Osteoblast (primary cell): ENCODE measurements at regions not wholly inside any gene's neighbourhood (a gene's known extent, or its start where the extent isn't known, plus 50 kb on each side); places are given as distances from the start of the nearest gene placed in this dataset. TPM values are rescaled to one million over a fixed set of nuclear protein-coding genes. Genes with fewer than 3 reads are reported as not detected.
"Not testable (repeated sequence)": the region's sequence is repeated elsewhere in the genome, so short reads cannot be mapped to it uniquely, and the experiment has no call there.

Experiments used
- DNase-seq: peaks from one replicate; pipeline ENCODE4 v3.0.0; 2011; ENCODE audit warnings: low spot score, mixed read lengths; ENCODE audit not compliant: insufficient read length; ENCODE audit errors: missing footprints
- H2AFZ ChIP-seq: 2 replicates; pipeline ENCODE4 v1.6.0; 2011; ENCODE audit warnings: mild to moderate bottlenecking, low read length
- H3K27ac ChIP-seq: 2 replicates; pipeline ENCODE4 v1.5.1; 2011; ENCODE audit warnings: mild to moderate bottlenecking, low read depth, low read length, moderate library complexity
- H3K27me3 ChIP-seq: 2 replicates; pipeline ENCODE4 v1.6.0; 2012; ENCODE audit warnings: mild to moderate bottlenecking, control low read depth, inconsistent platforms, low read length, moderate library complexity; ENCODE audit not compliant: insufficient read depth
- H3K36me3 ChIP-seq: 2 replicates; pipeline ENCODE4 v1.5.1; 2011; ENCODE audit warnings: mild to moderate bottlenecking, low read length, control low read depth, moderate library complexity; ENCODE audit not compliant: insufficient read depth
- H3K4me1 ChIP-seq: 2 replicates; pipeline ENCODE4 v1.5.1; 2011; ENCODE audit warnings: mild to moderate bottlenecking, low read length, control low read depth, moderate library complexity; ENCODE audit not compliant: insufficient read depth
- H3K4me2 ChIP-seq: 2 replicates; pipeline ENCODE4 v1.6.0; 2011; ENCODE audit warnings: mild to moderate bottlenecking, low read length; ENCODE audit not compliant: insufficient read depth
- H3K4me3 ChIP-seq: fragments of 200-600 bp; sonication (generic); 3 replicates; pipeline ENCODE4 v1.5.1; 2012; ENCODE audit warnings: mild to moderate bottlenecking, low read length, inconsistent platforms; ENCODE audit not compliant: insufficient read depth
- H3K79me2 ChIP-seq: 2 replicates; pipeline ENCODE4 v1.6.0; 2012; ENCODE audit warnings: mild to moderate bottlenecking, low read length, control low read depth, inconsistent platforms; ENCODE audit not compliant: insufficient read depth
- H3K9me3 ChIP-seq: 2 replicates; pipeline ENCODE4 v1.5.1; 2011; ENCODE audit warnings: low read depth, low read length, control low read depth
- H4K20me1 ChIP-seq: 2 replicates; pipeline ENCODE4 v1.6.0; 2012; ENCODE audit warnings: mild to moderate bottlenecking, low read length, control low read depth; ENCODE audit not compliant: insufficient read depth
- small RNA-seq: library from RNA; depleted of rRNA; stranded (forward); fragments of <200 nt; gene quantifications from one replicate; pipeline ENCODE3, GENCODE V24; 2012
- TF ChIP-seq, protein P1 (sequence below): IDR thresholded peaks from 2 replicates; pipeline ENCODE4 v1.5.1; 2011; ENCODE audit warnings: mild to moderate bottlenecking, low read depth, low read length, moderate library complexity; ENCODE audit errors: extremely low read depth

DNA sequence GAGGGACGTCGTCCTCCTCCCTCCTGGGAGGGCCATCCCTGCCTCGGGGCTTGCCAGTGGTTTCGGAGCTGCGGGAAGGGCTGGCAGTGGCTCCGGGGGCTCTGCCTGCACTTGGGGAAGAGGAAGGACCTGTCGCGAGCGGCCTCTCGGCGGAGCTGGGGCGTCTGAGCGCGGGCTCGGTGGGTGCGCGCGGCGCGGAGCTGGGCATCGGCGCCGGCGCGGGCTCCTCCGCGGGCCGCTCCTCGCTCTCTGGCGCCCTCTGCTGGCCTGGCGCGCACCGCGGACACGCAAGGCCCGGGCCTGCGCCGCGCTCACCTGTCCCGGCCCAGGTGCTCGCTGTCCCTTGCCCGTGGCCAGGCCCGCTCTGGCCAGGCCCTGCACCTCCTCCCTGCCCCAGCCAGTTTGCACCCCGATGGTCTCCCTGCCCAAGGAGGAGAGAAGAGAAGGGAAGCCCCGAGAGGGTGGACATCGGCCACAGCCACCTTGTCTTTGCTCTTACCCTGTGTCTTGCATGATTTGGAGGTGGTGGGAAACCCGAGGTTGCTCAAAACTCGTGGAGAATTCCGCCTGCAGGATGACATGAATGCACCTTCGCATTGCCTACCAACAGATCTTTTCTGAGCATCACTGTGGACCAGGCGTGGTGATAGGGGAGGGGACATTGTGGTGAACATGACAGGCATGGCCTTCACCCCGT, 119.2 kb downstream of the OTOP1 start:
- DNase-seq, result peak; percentile 97
- H2AFZ ChIP-seq, H3K4me3 ChIP-seq, H3K36me3 ChIP-seq, H3K9me3 ChIP-seq, H3K27ac ChIP-seq, H3K4me1 ChIP-seq, H4K20me1 ChIP-seq, H3K79me2 ChIP-seq, H3K27me3 ChIP-seq: not testable (repeated sequence)
- peak overlapping the region; percentile 51 for H3K4me2 ChIP-seq
- TF ChIP-seq, protein P1, sequence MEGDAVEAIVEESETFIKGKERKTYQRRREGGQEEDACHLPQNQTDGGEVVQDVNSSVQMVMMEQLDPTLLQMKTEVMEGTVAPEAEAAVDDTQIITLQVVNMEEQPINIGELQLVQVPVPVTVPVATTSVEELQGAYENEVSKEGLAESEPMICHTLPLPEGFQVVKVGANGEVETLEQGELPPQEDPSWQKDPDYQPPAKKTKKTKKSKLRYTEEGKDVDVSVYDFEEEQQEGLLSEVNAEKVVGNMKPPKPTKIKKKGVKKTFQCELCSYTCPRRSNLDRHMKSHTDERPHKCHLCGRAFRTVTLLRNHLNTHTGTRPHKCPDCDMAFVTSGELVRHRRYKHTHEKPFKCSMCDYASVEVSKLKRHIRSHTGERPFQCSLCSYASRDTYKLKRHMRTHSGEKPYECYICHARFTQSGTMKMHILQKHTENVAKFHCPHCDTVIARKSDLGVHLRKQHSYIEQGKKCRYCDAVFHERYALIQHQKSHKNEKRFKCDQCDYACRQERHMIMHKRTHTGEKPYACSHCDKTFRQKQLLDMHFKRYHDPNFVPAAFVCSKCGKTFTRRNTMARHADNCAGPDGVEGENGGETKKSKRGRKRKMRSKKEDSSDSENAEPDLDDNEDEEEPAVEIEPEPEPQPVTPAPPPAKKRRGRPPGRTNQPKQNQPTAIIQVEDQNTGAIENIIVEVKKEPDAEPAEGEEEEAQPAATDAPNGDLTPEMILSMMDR, result peak; percentile 26

DNA sequence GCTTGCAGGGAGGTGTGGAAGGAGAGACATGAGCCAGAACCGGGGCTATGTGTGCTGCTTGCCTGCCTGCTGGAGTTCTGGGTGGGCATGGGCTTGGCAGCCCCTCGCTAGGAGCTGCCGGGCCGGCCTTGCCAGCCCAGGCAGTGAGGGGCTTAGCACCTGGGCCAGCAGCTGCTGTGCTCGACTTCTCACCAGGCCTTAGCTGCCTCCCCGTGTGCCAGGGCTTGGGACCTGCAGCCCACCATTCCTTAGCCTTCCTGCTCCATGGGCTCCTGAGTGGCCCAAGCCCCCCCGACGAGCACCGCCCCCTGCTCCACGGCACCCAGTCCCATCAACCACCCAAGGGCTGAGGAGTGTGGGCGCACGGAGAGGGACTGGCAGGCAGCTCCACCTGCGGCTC, 111.3 kb downstream of the OTOP1 start:
- not testable (repeated sequence) for H3K27ac ChIP-seq, H3K4me1 ChIP-seq, H3K4me2 ChIP-seq

DNA sequence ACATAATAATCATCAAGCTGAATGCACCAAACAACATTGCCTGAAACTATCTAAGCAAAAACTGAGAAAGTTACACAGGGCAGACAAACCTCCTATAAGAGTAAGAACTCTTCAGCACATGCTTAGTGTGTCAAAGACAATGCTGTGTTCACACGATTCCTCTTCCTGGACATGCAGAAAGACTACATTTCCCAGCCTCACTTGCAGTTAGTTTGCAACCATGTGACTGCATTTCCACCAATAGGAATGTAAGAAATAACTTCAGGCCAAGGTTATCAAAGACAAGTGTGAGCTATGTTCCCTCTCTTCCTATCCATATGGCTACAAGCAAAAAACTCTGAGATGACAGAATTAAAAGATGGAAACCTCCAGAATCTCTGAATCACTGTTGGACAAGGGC, 109.8 kb downstream of the OTOP1 start:
- H3K27ac ChIP-seq, H3K9me3 ChIP-seq, H3K36me3 ChIP-seq, H3K4me2 ChIP-seq, DNase-seq, H4K20me1 ChIP-seq, H3K27me3 ChIP-seq, H3K4me1 ChIP-seq, H3K4me3 ChIP-seq, H2AFZ ChIP-seq, H3K79me2 ChIP-seq: not testable (repeated sequence)

More for the DNA sequence above, 111.3 kb downstream of the OTOP1 start:
- H4K20me1 ChIP-seq, H3K36me3 ChIP-seq, H3K4me3 ChIP-seq, H3K27me3 ChIP-seq, H3K79me2 ChIP-seq, DNase-seq, H2AFZ ChIP-seq, H3K9me3 ChIP-seq: not testable (repeated sequence)

DNA sequence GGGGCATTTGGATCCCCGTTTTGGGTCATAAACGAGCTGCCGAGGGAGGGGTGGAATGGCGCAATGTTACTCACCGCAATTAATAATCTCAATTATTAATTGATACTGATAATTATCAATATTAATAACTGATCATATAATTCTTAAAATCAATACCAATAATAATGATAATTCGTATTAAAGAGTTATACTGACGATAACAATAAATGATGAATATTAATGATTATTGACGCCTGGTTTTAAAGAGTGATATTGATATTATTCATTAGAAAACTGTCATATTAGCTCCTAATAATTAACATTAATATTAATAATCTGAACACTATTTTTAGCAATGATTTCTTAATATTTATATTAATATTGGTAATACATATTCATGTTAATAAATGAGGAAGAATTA, 92.4 kb downstream of the OTOP1 start:
- H3K79me2 ChIP-seq, H3K4me2 ChIP-seq: not testable (repeated sequence)

DNA sequence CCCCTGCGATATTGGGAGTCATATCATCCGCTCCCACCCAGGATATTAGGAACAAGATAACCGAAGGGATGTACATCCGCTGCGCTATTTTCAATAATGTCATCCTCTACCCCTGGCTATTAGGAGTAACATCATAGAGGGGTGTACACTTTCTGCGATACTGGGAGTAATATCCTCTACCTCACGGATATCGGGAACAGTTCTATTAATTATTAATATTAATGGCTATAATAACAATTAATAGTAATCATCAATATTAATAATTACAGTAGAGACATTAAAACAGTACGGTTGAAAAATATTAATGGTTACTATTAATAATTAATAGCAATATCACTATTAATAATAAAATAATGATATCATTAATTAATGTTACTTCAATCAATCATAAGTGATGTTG, 90.1 kb downstream of the OTOP1 start:
- H3K9me3 ChIP-seq, H3K27me3 ChIP-seq, H2AFZ ChIP-seq, DNase-seq, H3K4me1 ChIP-seq, H3K79me2 ChIP-seq, H4K20me1 ChIP-seq, H3K36me3 ChIP-seq, H3K4me3 ChIP-seq, H3K27ac ChIP-seq, H3K4me2 ChIP-seq: not testable (repeated sequence)

More for the DNA sequence above, 92.4 kb downstream of the OTOP1 start:
- not testable (repeated sequence) for H2AFZ ChIP-seq, H3K9me3 ChIP-seq, H4K20me1 ChIP-seq, H3K4me3 ChIP-seq, H3K27me3 ChIP-seq, H3K36me3 ChIP-seq, H3K4me1 ChIP-seq, DNase-seq, H3K27ac ChIP-seq

Small RNA genes lying in the stretch of these regions (small RNA-seq; reads per million reads assigned to genes)
- gene AC116562.3, result not detected
